ENCODE measurements at regions not wholly inside any gene's neighbourhood (a gene's known extent, or its start where the extent isn't known, plus 50 kb on each side); places are given as distances from the start of the nearest gene placed in this dataset.

GRCh38 chr19:30095171-30095570 lies 153.1 kb downstream of the URI1 start:
- TF ChIP-seq SNAPC5 (CRISPR knock-in tag; IDR thresholded peaks at IDR 0.05) (no peak), POLR3G (IDR thresholded peaks at IDR 0.05; ENCODE audit: extremely low read depth, insufficient read length, insufficient replicate concordance) (no peak), ZNF3 (CRISPR knock-in tag; IDR thresholded peaks at IDR 0.05) (no peak), SPI1 (IDR thresholded peaks at IDR 0.05; ENCODE audit: borderline replicate concordance, low read depth, low read length) (no peak), FOSL1 (tag; conservative IDR thresholded peaks at IDR 0.05) (no peak), ZNF668 (CRISPR knock-in tag; IDR thresholded peaks at IDR 0.05) (no peak), ZNF134 (CRISPR knock-in tag; conservative IDR thresholded peaks at IDR 0.05) (no peak), TBP (optimal IDR thresholded peaks at IDR 0.05; ENCODE audit: low read depth, low read length) (no peak), POLR2A (conservative IDR thresholded peaks at IDR 0.05) (no peak), CEBPB (tag; IDR thresholded peaks at IDR 0.05) (no peak), POLR2AphosphoS5 (IDR thresholded peaks at IDR 0.05; ENCODE audit: control insufficient read depth, insufficient read depth, low read depth, low read length) (no peak)

Data from K562 (cell line).